ENCODE measurements at regions not wholly inside any gene's neighbourhood (a gene's known extent, or its start where the extent isn't known, plus 50 kb on each side); places are given as distances from the start of the nearest gene placed in this dataset.

DNA sequence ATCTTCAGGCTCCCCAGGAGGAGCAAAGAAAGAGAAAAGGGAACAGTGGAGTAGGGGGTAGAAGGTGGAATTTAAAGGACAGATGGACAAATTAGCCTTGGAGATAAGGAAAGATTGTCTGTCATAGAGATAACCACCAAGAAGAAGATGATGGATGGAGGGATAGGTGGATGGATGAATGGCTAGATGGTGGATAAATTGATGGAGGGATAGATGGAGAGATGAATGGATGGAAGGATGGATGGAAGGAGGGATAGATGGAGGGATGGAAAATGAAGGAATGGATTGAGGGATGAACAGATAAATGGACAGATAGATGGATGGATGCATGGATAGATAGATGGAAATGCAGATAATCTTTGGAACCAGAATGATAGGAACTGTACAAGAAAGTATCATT lies 102.8 kb downstream of the TNFAIP3 start:
- TF ChIP-seq, protein P1, sequence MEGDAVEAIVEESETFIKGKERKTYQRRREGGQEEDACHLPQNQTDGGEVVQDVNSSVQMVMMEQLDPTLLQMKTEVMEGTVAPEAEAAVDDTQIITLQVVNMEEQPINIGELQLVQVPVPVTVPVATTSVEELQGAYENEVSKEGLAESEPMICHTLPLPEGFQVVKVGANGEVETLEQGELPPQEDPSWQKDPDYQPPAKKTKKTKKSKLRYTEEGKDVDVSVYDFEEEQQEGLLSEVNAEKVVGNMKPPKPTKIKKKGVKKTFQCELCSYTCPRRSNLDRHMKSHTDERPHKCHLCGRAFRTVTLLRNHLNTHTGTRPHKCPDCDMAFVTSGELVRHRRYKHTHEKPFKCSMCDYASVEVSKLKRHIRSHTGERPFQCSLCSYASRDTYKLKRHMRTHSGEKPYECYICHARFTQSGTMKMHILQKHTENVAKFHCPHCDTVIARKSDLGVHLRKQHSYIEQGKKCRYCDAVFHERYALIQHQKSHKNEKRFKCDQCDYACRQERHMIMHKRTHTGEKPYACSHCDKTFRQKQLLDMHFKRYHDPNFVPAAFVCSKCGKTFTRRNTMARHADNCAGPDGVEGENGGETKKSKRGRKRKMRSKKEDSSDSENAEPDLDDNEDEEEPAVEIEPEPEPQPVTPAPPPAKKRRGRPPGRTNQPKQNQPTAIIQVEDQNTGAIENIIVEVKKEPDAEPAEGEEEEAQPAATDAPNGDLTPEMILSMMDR (IDR thresholded peaks at IDR 0.05), result no peak
- no peak for TF ChIP-seq TCF7L2 (IDR thresholded peaks at IDR 0.05; ENCODE audit: low read depth, low read length)
- TF ChIP-seq, protein P2, sequence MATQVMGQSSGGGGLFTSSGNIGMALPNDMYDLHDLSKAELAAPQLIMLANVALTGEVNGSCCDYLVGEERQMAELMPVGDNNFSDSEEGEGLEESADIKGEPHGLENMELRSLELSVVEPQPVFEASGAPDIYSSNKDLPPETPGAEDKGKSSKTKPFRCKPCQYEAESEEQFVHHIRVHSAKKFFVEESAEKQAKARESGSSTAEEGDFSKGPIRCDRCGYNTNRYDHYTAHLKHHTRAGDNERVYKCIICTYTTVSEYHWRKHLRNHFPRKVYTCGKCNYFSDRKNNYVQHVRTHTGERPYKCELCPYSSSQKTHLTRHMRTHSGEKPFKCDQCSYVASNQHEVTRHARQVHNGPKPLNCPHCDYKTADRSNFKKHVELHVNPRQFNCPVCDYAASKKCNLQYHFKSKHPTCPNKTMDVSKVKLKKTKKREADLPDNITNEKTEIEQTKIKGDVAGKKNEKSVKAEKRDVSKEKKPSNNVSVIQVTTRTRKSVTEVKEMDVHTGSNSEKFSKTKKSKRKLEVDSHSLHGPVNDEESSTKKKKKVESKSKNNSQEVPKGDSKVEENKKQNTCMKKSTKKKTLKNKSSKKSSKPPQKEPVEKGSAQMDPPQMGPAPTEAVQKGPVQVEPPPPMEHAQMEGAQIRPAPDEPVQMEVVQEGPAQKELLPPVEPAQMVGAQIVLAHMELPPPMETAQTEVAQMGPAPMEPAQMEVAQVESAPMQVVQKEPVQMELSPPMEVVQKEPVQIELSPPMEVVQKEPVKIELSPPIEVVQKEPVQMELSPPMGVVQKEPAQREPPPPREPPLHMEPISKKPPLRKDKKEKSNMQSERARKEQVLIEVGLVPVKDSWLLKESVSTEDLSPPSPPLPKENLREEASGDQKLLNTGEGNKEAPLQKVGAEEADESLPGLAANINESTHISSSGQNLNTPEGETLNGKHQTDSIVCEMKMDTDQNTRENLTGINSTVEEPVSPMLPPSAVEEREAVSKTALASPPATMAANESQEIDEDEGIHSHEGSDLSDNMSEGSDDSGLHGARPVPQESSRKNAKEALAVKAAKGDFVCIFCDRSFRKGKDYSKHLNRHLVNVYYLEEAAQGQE (IDR thresholded peaks at IDR 0.05; ENCODE audit: insufficient read depth in 1 of 2, low read depth in 2 of 2, low read length in 1 of 2), result no peak
- no peak for TF ChIP-seq SIN3A (IDR thresholded peaks at IDR 0.05; ENCODE audit: borderline replicate concordance, insufficient read depth, low read depth, low read length)

Data from Panc1 (cell line).